ENCODE measurements at regions not wholly inside any gene's neighbourhood (a gene's known extent, or its start where the extent isn't known, plus 50 kb on each side); places are given as distances from the start of the nearest gene placed in this dataset.

- H2AFZ ChIP-seq (ENCODE audit: low read depth, low read length), result no peak overlapping the region
- H3K9ac ChIP-seq (ENCODE audit: insufficient read depth in 1 of 2, low read depth in 2 of 2, low read length in 2 of 2), result no peak overlapping the region
- no peaks in the 10 kb centered on the region for H3K4me1 ChIP-seq (replicated peaks in 1 of 2; ENCODE audit: control insufficient read depth in 2 of 2, insufficient read depth in 2 of 2, low read length in 2 of 2)
- H3K9me3 ChIP-seq (replicated peaks; ENCODE audit: control insufficient read depth, insufficient read depth, low read depth, low read length), result no peaks in the 10 kb centered on the region
- TF ChIP-seq ZBTB17 (CRISPR knock-in tag; IDR thresholded peaks at IDR 0.05) (no peak), ZNF224 (CRISPR knock-in tag; IDR thresholded peaks at IDR 0.05) (no peak), ELF4 (CRISPR knock-in tag; IDR thresholded peaks at IDR 0.05) (no peak), HCFC1 (IDR thresholded peaks at IDR 0.05; ENCODE audit: low read depth, low read length) (no peak), ZZZ3 (IDR thresholded peaks at IDR 0.05) (no peak), NCOA4 (IDR thresholded peaks at IDR 0.05; ENCODE audit: partially characterized antibody) (no peak), IRF2 (CRISPR knock-in tag; IDR thresholded peaks at IDR 0.05) (no peak), USF1 (CRISPR knock-in tag; IDR thresholded peaks at IDR 0.05) (no peak), AFF4 (CRISPR knock-in tag; IDR thresholded peaks at IDR 0.05) (no peak)
- ChIA-PET POLR2A (no interaction called here), CTCF (ENCODE audit: low intra/inter-chr PET ratio) (no interaction called here)
- FAIRE-seq (no peak), ATAC-seq (no peak), DNase-seq (ENCODE audit: extremely low read depth in 1 of 4, low spot score in 3 of 4) (no peak)
- H3K9me1 ChIP-seq (ENCODE audit: control insufficient read depth, insufficient read depth, low read length), result no peaks in the 10 kb centered on the region
- H3K4me3 ChIP-seq, result no peak overlapping the region
- WGBS (ENCODE audit: insufficient coverage, low coverage, missing lambda C conversion rate), result 0% methylated on average over 1 of the region's 1 CpG
- BruUV-seq (replicated peaks), result no TSS peak
- in situ Hi-C loops (cut with MboI), result no loop called here
- no peak overlapping the region for H3K4me2 ChIP-seq (ENCODE audit: insufficient read depth, low read length)
- no peaks in the 10 kb centered on the region for H3K79me2 ChIP-seq (ENCODE audit: control insufficient read depth, insufficient read depth, low read length)
- H3K36me3 ChIP-seq (ENCODE audit: control insufficient read depth, insufficient read depth, low read length), result no peaks in the 10 kb centered on the region
- intact Hi-C loops (cut with micrococcal nuclease), result no loop called here
- no peak overlapping the region for H3K27ac ChIP-seq (ENCODE audit: extremely low read depth, low read depth, low read length)
- H4K20me1 ChIP-seq (replicated peaks; ENCODE audit: control insufficient read depth, insufficient read depth, low read length), result no peaks in the 10 kb centered on the region
- no peaks in the 10 kb centered on the region for H3K27me3 ChIP-seq (ENCODE audit: control insufficient read depth in 2 of 2, insufficient read depth in 2 of 2, low read length in 2 of 2)
These were observed 342.1 kb downstream of the TAF11L14 start for GRCh38 chr5:17976404-17976803.
